ENCODE measurements at regions not wholly inside any gene's neighbourhood (a gene's known extent, or its start where the extent isn't known, plus 50 kb on each side); places are given as distances from the start of the nearest gene placed in this dataset.

DNA sequence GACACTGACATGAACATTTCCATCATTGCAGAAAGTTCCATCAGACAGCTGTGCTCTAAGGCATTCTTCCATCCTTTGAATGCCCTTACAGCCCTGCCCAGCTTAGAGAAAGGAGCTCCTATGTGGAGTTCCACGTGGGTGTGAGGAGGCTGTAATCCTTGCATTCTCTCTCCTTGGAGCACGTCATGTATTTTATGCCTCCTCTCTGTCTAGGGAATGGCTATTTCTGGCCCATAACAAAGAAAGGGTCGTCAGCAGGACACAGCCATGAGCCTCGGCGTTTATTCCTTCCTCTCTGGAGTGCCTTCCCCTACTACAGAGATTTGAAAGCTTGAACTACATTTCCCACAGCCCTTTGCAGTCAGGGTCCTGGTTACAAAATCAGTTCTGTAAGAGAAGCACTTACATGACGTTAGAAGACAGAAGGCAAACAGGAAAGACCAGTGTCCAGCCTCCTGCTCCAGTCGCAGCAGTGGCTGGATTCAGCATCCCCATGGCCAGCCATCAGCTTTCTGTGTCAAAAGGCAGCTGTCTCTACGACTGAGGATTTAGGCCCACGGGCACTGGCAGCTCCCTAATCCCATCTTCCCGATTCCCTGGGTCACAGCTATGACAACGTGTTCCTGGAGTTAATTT is 234.9 kb downstream of the TFCP2L1 start:
- no peak overlapping the region for H3K27ac Mint-ChIP-seq (ENCODE audit: unreplicated experiment)
- no peaks in the 10 kb centered on the region for H4K20me1 ChIP-seq (ENCODE audit: insufficient read depth, low read length)
- H3K27me3 ChIP-seq (ENCODE audit: insufficient read depth, low read length): peaks cover 17% of the 10 kb centered on the region
- H3K4me3 Mint-ChIP-seq (ENCODE audit: unreplicated experiment): no peak overlapping the region
- H3K9me3 ChIP-seq (ENCODE audit: insufficient read depth, low read depth, low read length): no peaks in the 10 kb centered on the region
- H2AFZ ChIP-seq (ENCODE audit: low read depth, low read length): no peak overlapping the region
- peaks cover 6% of the 10 kb centered on the region for H3K9me3 Mint-ChIP-seq (ENCODE audit: unreplicated experiment)
- H3K36me3 ChIP-seq (ENCODE audit: insufficient read depth, low read length): no peaks in the 10 kb centered on the region
- H3K79me2 ChIP-seq (ENCODE audit: insufficient read depth, low read length): no peaks in the 10 kb centered on the region
- no peak overlapping the region for H3K27ac ChIP-seq (ENCODE audit: low read depth, low read length)
- no peaks in the 10 kb centered on the region for H3K4me1 ChIP-seq (ENCODE audit: insufficient read depth, low read length)
- H3K27me3 Mint-ChIP-seq (ENCODE audit: low read depth, unreplicated experiment): peaks cover 41% of the 10 kb centered on the region
- no peak for DNase-seq (ENCODE audit: low read depth)
- FAIRE-seq: no peak
- no peak overlapping the region for H3K4me3 ChIP-seq (ENCODE audit: insufficient read depth, low read depth, low read length)
- TF ChIP-seq EZH2 (IDR thresholded peaks at IDR 0.05; ENCODE audit: insufficient read depth, low read length) (no peak), CTCF (IDR thresholded peaks at IDR 0.05; ENCODE audit: insufficient read depth, low read depth, low read length) (no peak)
- H3K36me3 Mint-ChIP-seq (ENCODE audit: low read depth, unreplicated experiment): no peaks in the 10 kb centered on the region
- H3K4me1 Mint-ChIP-seq (ENCODE audit: low read depth, unreplicated experiment): no peaks in the 10 kb centered on the region
- H3K4me2 ChIP-seq (ENCODE audit: low read length): no peak overlapping the region
- no peak overlapping the region for H3K9ac ChIP-seq (ENCODE audit: low read length)

GRCh38 chr2:121051311-121051710 is 233.7 kb downstream of the TFCP2L1 start:
- peaks cover 6% of the 10 kb centered on the region for H3K9me3 Mint-ChIP-seq (ENCODE audit: unreplicated experiment)
- Histone ChIP-seq H3K36me3 (ENCODE audit: insufficient read depth, low read length) (no peaks in the 10 kb centered on the region), H3K4me2 (ENCODE audit: low read length) (no peak overlapping the region), H3K4me3 (ENCODE audit: insufficient read depth, low read depth, low read length) (no peak overlapping the region), H3K9ac (ENCODE audit: low read length) (no peak overlapping the region), H4K20me1 (ENCODE audit: insufficient read depth, low read length) (no peaks in the 10 kb centered on the region), H3K27me3 (ENCODE audit: insufficient read depth, low read length) (peaks cover 20% of the 10 kb centered on the region), H3K9me3 (ENCODE audit: insufficient read depth, low read depth, low read length) (no peaks in the 10 kb centered on the region), H3K27ac (ENCODE audit: low read depth, low read length) (no peak overlapping the region), H2AFZ (ENCODE audit: low read depth, low read length) (no peak overlapping the region), H3K79me2 (ENCODE audit: insufficient read depth, low read length) (no peaks in the 10 kb centered on the region), H3K4me1 (ENCODE audit: insufficient read depth, low read length) (no peaks in the 10 kb centered on the region)
- H3K36me3 Mint-ChIP-seq (ENCODE audit: low read depth, unreplicated experiment): no peaks in the 10 kb centered on the region
- H3K4me1 Mint-ChIP-seq (ENCODE audit: low read depth, unreplicated experiment): no peaks in the 10 kb centered on the region
- H3K27ac Mint-ChIP-seq (ENCODE audit: unreplicated experiment): no peak overlapping the region
- FAIRE-seq (no peak), DNase-seq (ENCODE audit: low read depth) (no peak)
- H3K27me3 Mint-ChIP-seq (ENCODE audit: low read depth, unreplicated experiment): peaks cover 39% of the 10 kb centered on the region
- TF ChIP-seq CTCF (IDR thresholded peaks at IDR 0.05; ENCODE audit: insufficient read depth, low read depth, low read length) (no peak), EZH2 (IDR thresholded peaks at IDR 0.05; ENCODE audit: insufficient read depth, low read length) (no peak)
- no peak overlapping the region for H3K4me3 Mint-ChIP-seq (ENCODE audit: unreplicated experiment)

GRCh38 chr2:121052023-121052422 is 233.0 kb downstream of the TFCP2L1 start:
- H3K9ac ChIP-seq (ENCODE audit: low read length): no peak overlapping the region
- no peak overlapping the region for H3K27ac Mint-ChIP-seq (ENCODE audit: unreplicated experiment)
- no peaks in the 10 kb centered on the region for H3K9me3 ChIP-seq (ENCODE audit: insufficient read depth, low read depth, low read length)
- no peaks in the 10 kb centered on the region for H3K36me3 Mint-ChIP-seq (ENCODE audit: low read depth, unreplicated experiment)
- no peak overlapping the region for H3K4me3 ChIP-seq (ENCODE audit: insufficient read depth, low read depth, low read length)
- no peak overlapping the region for H2AFZ ChIP-seq (ENCODE audit: low read depth, low read length)
- DNase-seq (ENCODE audit: low read depth) (no peak), FAIRE-seq (no peak)
- peaks cover 42% of the 10 kb centered on the region for H3K27me3 Mint-ChIP-seq (ENCODE audit: low read depth, unreplicated experiment)
- no peaks in the 10 kb centered on the region for H3K79me2 ChIP-seq (ENCODE audit: insufficient read depth, low read length)
- H3K4me3 Mint-ChIP-seq (ENCODE audit: unreplicated experiment): no peak overlapping the region
- no peaks in the 10 kb centered on the region for H3K4me1 Mint-ChIP-seq (ENCODE audit: low read depth, unreplicated experiment)
- no peaks in the 10 kb centered on the region for H3K4me1 ChIP-seq (ENCODE audit: insufficient read depth, low read length)
- TF ChIP-seq EZH2 (IDR thresholded peaks at IDR 0.05; ENCODE audit: insufficient read depth, low read length) (no peak), CTCF (IDR thresholded peaks at IDR 0.05; ENCODE audit: insufficient read depth, low read depth, low read length) (no peak)
- peaks cover 19% of the 10 kb centered on the region for H3K27me3 ChIP-seq (ENCODE audit: insufficient read depth, low read length)
- H3K4me2 ChIP-seq (ENCODE audit: low read length): no peak overlapping the region
- H4K20me1 ChIP-seq (ENCODE audit: insufficient read depth, low read length): no peaks in the 10 kb centered on the region
- H3K36me3 ChIP-seq (ENCODE audit: insufficient read depth, low read length): no peaks in the 10 kb centered on the region
- H3K9me3 Mint-ChIP-seq (ENCODE audit: unreplicated experiment): peaks cover 6% of the 10 kb centered on the region
- no peak overlapping the region for H3K27ac ChIP-seq (ENCODE audit: low read depth, low read length)
